ENCODE measurements at regions not wholly inside any gene's neighbourhood (a gene's known extent, or its start where the extent isn't known, plus 50 kb on each side); places are given as distances from the start of the nearest gene placed in this dataset.

- no peak for TF ChIP-seq POLR2A (IDR thresholded peaks at IDR 0.05)
- TF ChIP-seq, protein P1, sequence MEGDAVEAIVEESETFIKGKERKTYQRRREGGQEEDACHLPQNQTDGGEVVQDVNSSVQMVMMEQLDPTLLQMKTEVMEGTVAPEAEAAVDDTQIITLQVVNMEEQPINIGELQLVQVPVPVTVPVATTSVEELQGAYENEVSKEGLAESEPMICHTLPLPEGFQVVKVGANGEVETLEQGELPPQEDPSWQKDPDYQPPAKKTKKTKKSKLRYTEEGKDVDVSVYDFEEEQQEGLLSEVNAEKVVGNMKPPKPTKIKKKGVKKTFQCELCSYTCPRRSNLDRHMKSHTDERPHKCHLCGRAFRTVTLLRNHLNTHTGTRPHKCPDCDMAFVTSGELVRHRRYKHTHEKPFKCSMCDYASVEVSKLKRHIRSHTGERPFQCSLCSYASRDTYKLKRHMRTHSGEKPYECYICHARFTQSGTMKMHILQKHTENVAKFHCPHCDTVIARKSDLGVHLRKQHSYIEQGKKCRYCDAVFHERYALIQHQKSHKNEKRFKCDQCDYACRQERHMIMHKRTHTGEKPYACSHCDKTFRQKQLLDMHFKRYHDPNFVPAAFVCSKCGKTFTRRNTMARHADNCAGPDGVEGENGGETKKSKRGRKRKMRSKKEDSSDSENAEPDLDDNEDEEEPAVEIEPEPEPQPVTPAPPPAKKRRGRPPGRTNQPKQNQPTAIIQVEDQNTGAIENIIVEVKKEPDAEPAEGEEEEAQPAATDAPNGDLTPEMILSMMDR (IDR thresholded peaks at IDR 0.05), result no peak
- no peak for ATAC-seq
- 44% methylated on average over 1 of the region's 1 CpG for WGBS (ENCODE audit: insufficient coverage, low coverage, low lambda C conversion rate, missing lambda C conversion rate)
Measured at GRCh38 chr6:40844246-40844645, 194.8 kb downstream of the UNC5CL start.

DNA sequence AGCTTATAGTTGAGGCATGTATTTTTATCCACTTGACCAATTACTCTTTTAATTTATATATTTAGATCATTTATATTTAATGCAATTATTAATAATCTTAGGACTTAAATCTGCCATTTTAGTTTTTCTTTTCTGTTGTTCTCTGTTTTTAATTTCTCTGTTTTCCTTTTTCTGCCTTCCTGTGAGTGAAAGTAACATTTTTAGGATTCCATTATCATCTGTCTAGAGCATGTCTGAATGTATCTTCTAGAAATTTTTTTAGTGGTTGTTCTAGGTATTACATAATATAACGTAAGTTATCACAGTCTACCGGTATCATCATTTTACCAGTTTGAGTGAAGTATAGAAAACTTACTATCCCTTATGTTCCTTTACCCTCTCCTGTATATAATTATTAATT, 197.3 kb downstream of the UNC5CL start:
- Histone ChIP-seq H3K36me3 (no peaks in the 10 kb centered on the region), H3K27me3 (no peaks in the 10 kb centered on the region), H3K9me3 (no peaks in the 10 kb centered on the region), H3K4me3 (no peak overlapping the region), H3K4me1 (no peaks in the 10 kb centered on the region), H3K27ac (no peak overlapping the region)
- ATAC-seq, result no peak
- TF ChIP-seq, protein P1 (IDR thresholded peaks at IDR 0.05), result no peak
- TF ChIP-seq POLR2A (IDR thresholded peaks at IDR 0.05), result no peak
- DNase-seq, result no peak
- intact Hi-C loops (cut with DNase I), result no loop called here
- WGBS (ENCODE audit: insufficient coverage, low coverage, low lambda C conversion rate, missing lambda C conversion rate), result 79% methylated on average over 2 of the region's 2 CpGs

More at GRCh38 chr6:40844246-40844645, 194.8 kb downstream of the UNC5CL start:
- H3K4me3 ChIP-seq, result no peak overlapping the region
- DNase-seq, result no peak
- no peaks in the 10 kb centered on the region for H3K4me1 ChIP-seq
- H3K9me3 ChIP-seq, result no peaks in the 10 kb centered on the region
- intact Hi-C loops (cut with DNase I), result no loop called here
- no peak overlapping the region for H3K27ac ChIP-seq
- no peaks in the 10 kb centered on the region for H3K27me3 ChIP-seq
- no peaks in the 10 kb centered on the region for H3K36me3 ChIP-seq

- Histone ChIP-seq H3K4me1 (no peaks in the 10 kb centered on the region), H3K36me3 (no peaks in the 10 kb centered on the region), H3K27me3 (no peaks in the 10 kb centered on the region), H3K9me3 (no peaks in the 10 kb centered on the region), H3K4me3 (no peak overlapping the region), H3K27ac (no peak overlapping the region)
- DNase-seq, result no peak
- WGBS (ENCODE audit: insufficient coverage, low coverage, low lambda C conversion rate, missing lambda C conversion rate), result 56% methylated on average over 3 of the region's 4 CpGs
- TF ChIP-seq, protein P1 (IDR thresholded peaks at IDR 0.05), result no peak
- TF ChIP-seq POLR2A (IDR thresholded peaks at IDR 0.05), result no peak
- intact Hi-C loops (cut with DNase I), result no loop called here
- ATAC-seq, result no peak
Measured at GRCh38 chr6:40832691-40833090, 206.3 kb downstream of the UNC5CL start.

DNA sequence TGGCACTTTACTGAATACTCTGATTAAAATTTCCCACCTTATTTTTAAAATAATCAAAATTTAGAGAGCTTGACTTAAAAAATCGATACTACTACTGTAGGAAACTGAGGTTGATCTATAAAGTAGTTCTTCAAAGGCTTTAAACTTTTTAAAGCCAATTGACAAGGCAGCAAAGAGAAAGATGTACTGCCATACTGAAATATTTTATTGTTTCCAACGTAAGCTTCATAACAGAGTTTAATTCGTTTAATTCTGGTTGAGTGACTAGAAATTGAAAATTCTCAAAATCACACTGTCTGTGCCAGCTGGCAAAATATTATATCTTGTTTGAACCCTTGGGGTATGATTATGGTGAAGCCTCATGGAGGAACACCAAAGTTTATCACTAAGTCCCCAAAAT, 207.6 kb downstream of the UNC5CL start:
- no peak for DNase-seq
- Histone ChIP-seq H3K36me3 (no peaks in the 10 kb centered on the region), H3K9me3 (no peaks in the 10 kb centered on the region), H3K27me3 (no peaks in the 10 kb centered on the region), H3K27ac (no peak overlapping the region), H3K4me3 (no peak overlapping the region), H3K4me1 (no peaks in the 10 kb centered on the region)
- 60% methylated on average over 3 of the region's 3 CpGs for WGBS (ENCODE audit: insufficient coverage, low coverage, low lambda C conversion rate, missing lambda C conversion rate)
- no peak for TF ChIP-seq POLR2A (IDR thresholded peaks at IDR 0.05)
- TF ChIP-seq, protein P1 (IDR thresholded peaks at IDR 0.05), result no peak
- no peak for ATAC-seq
- intact Hi-C loops (cut with DNase I), result no loop called here

- no peaks in the 10 kb centered on the region for H3K36me3 ChIP-seq
- no peaks in the 10 kb centered on the region for H3K27me3 ChIP-seq
- ATAC-seq (no peak), DNase-seq (no peak)
- no peaks in the 10 kb centered on the region for H3K4me1 ChIP-seq
- WGBS (ENCODE audit: insufficient coverage, low coverage, low lambda C conversion rate, missing lambda C conversion rate), result 50% methylated on average over 2 of the region's 2 CpGs
- H3K27ac ChIP-seq, result no peak overlapping the region
- intact Hi-C loops (cut with DNase I), result no loop called here
- TF ChIP-seq, protein P1 (IDR thresholded peaks at IDR 0.05), result no peak
- no peak for TF ChIP-seq POLR2A (IDR thresholded peaks at IDR 0.05)
- H3K9me3 ChIP-seq, result no peaks in the 10 kb centered on the region
- H3K4me3 ChIP-seq, result no peak overlapping the region
Measured at GRCh38 chr6:40825102-40825501, 213.9 kb downstream of the UNC5CL start.

Measured in right lobe of liver (tissue), 6 donors.